ENCODE measurements at regions not wholly inside any gene's neighbourhood (a gene's known extent, or its start where the extent isn't known, plus 50 kb on each side); places are given as distances from the start of the nearest gene placed in this dataset.

- Histone ChIP-seq H3K9me3 (no peaks in the 10 kb centered on the region), H3K27me3 (replicated peaks; ENCODE audit: insufficient read depth) (no peaks in the 10 kb centered on the region), H3K36me3 (no peaks in the 10 kb centered on the region), H3K27ac (no peak overlapping the region), H3K4me1 (ENCODE audit: control insufficient read depth in 1 of 2, low read depth in 2 of 2) (no peaks in the 10 kb centered on the region), H3K4me3 (no peak overlapping the region)
- DNase-seq (ENCODE audit: low spot score) (no peak), ATAC-seq (ENCODE audit: insufficient number of reproducible peaks, low FRiP score, low read depth) (no peak)
- TF ChIP-seq CTCF (IDR thresholded peaks at IDR 0.05), result no peak
These were observed 127.7 kb upstream of the CAMK1G start for GRCh38 chr1:209455661-209456358.

- Histone ChIP-seq H3K27me3 (replicated peaks; ENCODE audit: insufficient read depth) (no peaks in the 10 kb centered on the region), H3K9me3 (no peaks in the 10 kb centered on the region), H3K4me1 (ENCODE audit: control insufficient read depth in 1 of 2, low read depth in 2 of 2) (no peaks in the 10 kb centered on the region), H3K4me3 (no peak overlapping the region), H3K36me3 (no peaks in the 10 kb centered on the region), H3K27ac (no peak overlapping the region)
- DNase-seq (ENCODE audit: low spot score) (no peak), ATAC-seq (ENCODE audit: insufficient number of reproducible peaks, low FRiP score, low read depth) (no peak)
- no peak for TF ChIP-seq CTCF (IDR thresholded peaks at IDR 0.05)
These were observed 126.6 kb upstream of the CAMK1G start for GRCh38 chr1:209456878-209457277.

- TF ChIP-seq CTCF (IDR thresholded peaks at IDR 0.05), result no peak
- ATAC-seq (ENCODE audit: insufficient number of reproducible peaks, low FRiP score, low read depth) (no peak), DNase-seq (ENCODE audit: low spot score) (no peak)
- H3K27ac ChIP-seq, result no peak overlapping the region
- no peaks in the 10 kb centered on the region for H3K4me1 ChIP-seq (ENCODE audit: control insufficient read depth in 1 of 2, low read depth in 2 of 2)
- no peak overlapping the region for H3K4me3 ChIP-seq
- no peaks in the 10 kb centered on the region for H3K27me3 ChIP-seq (replicated peaks; ENCODE audit: insufficient read depth)
- H3K9me3 ChIP-seq, result no peaks in the 10 kb centered on the region
- no peaks in the 10 kb centered on the region for H3K36me3 ChIP-seq
These were observed 126.0 kb upstream of the CAMK1G start for GRCh38 chr1:209457401-209458125.

GRCh38 chr1:209458921-209459320 is 124.6 kb upstream of the CAMK1G start:
- H3K9me3 ChIP-seq, result no peaks in the 10 kb centered on the region
- TF ChIP-seq CTCF (IDR thresholded peaks at IDR 0.05), result no peak
- no peak overlapping the region for H3K27ac ChIP-seq
- no peak for ATAC-seq (ENCODE audit: insufficient number of reproducible peaks, low FRiP score, low read depth)
- H3K27me3 ChIP-seq (replicated peaks; ENCODE audit: insufficient read depth), result no peaks in the 10 kb centered on the region
- no peaks in the 10 kb centered on the region for H3K36me3 ChIP-seq
- H3K4me3 ChIP-seq, result no peak overlapping the region
- H3K4me1 ChIP-seq (ENCODE audit: control insufficient read depth in 1 of 2, low read depth in 2 of 2), result no peaks in the 10 kb centered on the region
- no peak for DNase-seq (ENCODE audit: low spot score)

DNA sequence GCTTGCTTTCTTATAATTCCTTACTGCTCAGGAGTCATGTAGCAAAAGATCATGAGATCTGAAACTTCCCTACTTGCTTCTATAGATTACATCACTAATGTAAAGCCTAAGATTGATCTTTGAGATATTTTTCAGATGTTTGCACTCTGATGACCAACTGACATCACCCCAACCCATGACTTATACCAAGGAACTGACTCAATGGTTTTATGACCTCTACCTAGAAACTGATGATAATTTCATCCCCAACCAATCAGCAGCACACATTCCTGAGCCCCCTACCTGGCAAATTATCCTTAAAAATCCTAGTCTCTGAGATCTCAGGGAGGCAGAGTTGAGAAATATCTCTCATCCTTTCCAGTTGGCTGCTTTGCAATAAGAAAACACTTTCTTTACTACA is 122.3 kb upstream of the CAMK1G start:
- TF ChIP-seq CTCF (IDR thresholded peaks at IDR 0.05), result no peak
- no peaks in the 10 kb centered on the region for H3K27me3 ChIP-seq (replicated peaks; ENCODE audit: insufficient read depth)
- no peaks in the 10 kb centered on the region for H3K4me1 ChIP-seq (ENCODE audit: control insufficient read depth in 1 of 2, low read depth in 2 of 2)
- no peak overlapping the region for H3K4me3 ChIP-seq
- H3K9me3 ChIP-seq, result no peaks in the 10 kb centered on the region
- no peaks in the 10 kb centered on the region for H3K36me3 ChIP-seq
- H3K27ac ChIP-seq, result no peak overlapping the region
- no peak for ATAC-seq (ENCODE audit: insufficient number of reproducible peaks, low FRiP score, low read depth)
- DNase-seq (ENCODE audit: low spot score), result no peak

Data from thoracic aorta (tissue), 2 donors.